T-helper 2 cell (primary cell): ENCODE measurements at regions not wholly inside any gene's neighbourhood (a gene's known extent, or its start where the extent isn't known, plus 50 kb on each side); places are given as distances from the start of the nearest gene placed in this dataset.

Experiments used
- DNase-seq, 5 experiments: peaks; one replicate each; pipeline versions ENCODE4 v3.0.0 to v3.0.0-alpha.2; 2012 to 2022

DNA sequence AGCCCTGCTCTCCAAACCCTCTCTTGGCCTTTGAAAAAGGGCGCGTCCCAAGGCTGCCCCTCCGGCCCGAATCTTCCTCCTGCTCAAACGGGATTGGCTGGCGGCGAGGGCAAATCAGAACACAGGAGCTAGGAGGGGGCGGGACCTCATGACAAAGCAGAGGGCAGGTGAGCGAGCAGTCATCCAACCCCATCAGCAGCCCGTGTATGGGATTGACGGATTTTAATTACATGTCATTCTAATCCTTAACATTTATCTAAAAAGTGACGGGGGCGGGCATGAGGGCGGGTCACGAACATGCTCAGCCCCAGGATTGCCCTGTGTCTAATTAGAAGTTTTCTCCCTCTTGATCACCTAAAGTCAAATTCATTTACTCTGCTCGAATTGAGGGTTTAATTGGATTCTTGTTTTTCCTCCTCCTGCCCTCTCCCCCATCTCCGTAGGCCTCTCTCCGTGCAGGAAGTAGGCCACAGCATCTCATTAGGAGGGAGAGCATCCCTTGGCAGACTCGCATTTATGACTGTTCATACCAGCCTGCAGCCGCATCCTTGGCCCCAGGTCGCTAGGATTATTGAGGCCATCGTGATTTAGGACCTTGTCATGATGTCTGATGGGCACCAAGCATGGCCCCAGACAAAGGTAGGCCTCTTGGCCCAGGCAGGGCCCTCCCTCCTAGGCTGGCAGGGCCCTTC, 147.1 kb downstream of the CHST1 start:
- no peak for DNase-seq

DNA sequence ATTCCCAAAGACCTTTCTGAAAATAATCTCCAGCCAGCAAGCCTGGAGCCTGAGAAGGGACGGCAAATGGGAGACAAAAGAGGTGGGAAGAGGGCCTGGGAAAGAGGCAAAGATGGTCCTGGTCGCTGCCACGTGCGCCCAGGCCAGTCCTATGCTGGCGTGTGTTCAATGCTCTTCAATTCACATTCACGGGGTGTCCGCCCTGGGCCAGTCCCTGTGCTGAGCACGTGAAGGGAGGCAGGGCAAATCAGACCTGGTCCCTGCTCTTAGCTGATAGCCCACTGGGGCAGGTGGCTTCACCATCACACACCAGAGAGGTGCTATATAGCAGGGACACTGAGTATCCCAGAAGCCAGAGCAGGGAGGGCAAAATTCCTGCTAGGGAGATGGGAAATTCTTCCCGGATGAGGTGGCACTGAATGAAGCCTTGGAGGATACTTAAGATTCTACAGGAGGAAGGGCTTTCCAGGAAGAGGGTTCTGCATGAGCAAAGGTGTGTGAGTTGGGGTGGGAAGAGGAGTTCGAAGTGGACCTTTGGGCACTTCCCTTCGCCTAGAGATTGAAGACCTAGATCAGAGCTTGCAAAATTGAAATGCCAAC, 148.2 kb downstream of the CHST1 start:
- no peak for DNase-seq

DNA sequence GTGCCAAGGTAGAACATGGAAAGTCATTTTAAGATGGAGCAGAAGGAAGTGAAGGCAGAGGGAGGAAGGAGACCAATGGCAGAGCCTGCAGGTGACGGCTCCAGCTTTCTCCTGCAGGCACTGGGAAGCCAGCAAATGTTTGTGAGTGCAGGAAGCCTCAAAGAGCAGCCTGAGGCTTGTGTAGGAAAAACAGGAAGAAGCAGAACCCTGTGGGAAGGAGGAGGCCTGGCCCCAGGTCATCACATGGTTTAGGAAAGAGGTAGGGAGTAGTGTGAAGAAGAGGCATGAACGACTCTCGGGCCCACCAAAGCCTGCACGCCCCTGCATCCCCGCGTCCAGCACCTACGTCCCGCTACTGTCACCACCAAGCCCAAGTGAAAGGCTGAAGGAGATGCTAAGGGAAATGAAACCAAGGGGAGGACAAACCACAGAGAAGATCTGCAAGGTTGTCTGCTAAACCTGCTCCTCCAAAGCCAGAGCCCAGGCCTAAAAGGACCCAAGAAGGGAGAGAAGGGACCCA, 151.5 kb downstream of the CHST1 start:
- no peak for DNase-seq

- DNase-seq, result no peak
Observed at GRCh38 chr11:45512471-45513148, 152.8 kb downstream of the CHST1 start.

- DNase-seq, result no peak
Observed at GRCh38 chr11:45511566-45511965, 153.9 kb downstream of the CHST1 start.

DNA sequence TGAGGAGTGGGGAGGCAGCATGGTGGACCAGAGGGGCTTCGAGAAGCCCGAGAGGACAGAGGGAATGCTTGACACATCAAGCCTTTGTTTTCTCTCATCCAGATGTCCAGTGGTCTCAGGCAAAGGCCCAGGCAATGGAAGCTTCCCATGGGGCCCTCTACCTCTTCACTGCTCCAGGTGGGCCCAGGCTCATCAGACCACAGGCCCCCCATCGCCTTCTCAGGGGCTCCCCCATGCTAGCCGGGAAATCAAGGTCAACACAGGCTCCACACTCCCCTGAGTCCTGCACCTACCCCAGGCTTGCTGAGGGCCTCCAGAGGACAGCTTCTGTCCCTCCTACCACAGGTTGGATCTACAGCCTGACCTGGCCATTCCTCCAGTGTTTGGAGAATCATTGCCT, 157.5 kb downstream of the CHST1 start:
- DNase-seq, result no peak

GRCh38 chr11:45503311-45503710, 162.1 kb downstream of the CHST1 start:
- DNase-seq, result no peak

GRCh38 chr11:45502226-45502545, 163.2 kb downstream of the CHST1 start:
- no peak for DNase-seq

DNA sequence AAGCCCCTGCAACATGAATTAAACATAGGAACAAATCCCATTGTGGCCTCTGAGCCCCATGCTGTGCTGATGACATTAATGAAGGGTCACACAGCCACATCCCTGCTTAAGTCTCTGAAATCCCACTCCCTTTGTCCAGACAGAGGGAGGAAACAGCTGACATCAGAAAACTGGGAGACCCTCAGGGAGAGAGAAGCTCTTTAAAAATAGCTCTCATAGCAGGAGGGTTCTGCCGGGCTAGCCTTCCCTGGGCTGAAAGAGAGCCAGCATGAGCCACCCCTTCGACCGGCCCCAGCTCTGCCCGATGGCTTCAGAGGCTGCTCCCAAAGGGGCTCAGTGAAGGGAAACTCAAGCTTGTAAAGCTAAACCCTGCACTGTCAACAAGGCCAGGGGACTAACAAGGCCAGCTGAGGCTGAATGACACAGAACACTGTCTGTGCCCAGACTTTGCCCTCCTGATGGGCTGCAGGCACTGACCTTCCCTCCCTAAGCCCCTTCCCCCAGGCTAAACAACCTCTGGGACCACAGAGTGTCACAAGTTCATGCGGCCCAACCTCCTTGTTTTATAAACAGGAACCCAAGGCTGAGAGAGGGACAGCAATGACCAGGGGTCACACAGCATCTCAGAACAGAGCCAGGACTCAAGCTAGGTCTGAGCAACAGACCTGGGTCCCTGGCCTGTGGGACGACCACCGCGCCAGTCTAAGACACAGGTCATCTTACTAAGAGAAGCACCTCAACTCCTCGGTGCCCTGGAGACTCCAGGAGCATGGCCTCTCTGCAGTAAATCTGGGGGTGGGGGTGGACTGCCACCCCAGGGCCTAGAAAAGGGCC, 163.8 kb downstream of the CHST1 start:
- DNase-seq, result no peak

DNA sequence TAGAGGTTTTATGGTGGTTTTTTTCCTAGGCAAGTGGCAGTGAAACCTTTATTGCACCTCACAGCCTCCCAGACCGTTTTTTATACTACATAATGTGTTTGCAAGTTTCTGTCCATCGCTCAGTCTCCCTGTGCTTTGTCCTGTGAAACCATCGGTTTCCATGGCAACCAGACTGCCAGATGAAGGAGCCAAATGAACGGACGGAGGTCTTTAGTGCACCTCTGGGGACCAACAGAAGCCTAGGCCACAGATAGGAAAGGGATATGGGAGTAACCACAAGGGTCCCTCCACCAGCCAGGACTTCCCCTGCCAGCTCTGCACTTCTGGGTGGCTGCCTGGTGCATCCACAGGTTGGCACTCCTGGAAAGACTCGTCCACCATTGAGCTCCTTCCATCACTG, 165.0 kb downstream of the CHST1 start:
- DNase-seq, result no peak

- no peak for DNase-seq
Observed at GRCh38 chr11:45494738-45495137, 170.7 kb downstream of the CHST1 start.

DNA sequence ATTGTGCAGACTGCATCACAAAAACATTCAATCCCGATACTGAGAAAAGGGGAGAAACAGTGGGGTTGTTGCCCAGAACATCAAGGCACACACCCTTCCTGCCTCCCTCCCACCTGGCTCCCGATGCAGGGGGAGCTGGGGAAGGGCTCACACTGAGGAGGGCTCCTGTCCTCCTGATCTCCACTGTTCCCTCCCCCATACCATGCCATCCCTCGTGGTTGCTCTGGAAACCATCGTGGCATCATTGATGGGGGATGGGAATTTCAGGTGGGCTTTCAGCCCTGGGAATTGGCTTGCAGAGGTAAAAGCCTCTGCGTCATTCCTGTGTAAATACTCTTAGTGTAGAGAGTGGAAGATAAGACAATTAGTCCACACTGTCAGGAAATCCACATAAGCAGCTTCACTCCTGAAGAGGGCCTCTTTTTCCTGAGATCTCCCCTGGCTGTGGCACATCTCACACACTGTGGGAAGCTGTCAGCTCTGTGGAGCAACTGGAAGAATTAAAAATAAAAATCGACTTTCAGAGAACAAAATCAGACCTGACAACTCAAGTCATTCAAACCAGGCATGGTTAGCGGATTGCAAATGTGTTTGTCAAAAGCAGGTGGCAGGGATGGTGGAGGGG, 176.0 kb downstream of the CHST1 start:
- DNase-seq, result no peak

DNA sequence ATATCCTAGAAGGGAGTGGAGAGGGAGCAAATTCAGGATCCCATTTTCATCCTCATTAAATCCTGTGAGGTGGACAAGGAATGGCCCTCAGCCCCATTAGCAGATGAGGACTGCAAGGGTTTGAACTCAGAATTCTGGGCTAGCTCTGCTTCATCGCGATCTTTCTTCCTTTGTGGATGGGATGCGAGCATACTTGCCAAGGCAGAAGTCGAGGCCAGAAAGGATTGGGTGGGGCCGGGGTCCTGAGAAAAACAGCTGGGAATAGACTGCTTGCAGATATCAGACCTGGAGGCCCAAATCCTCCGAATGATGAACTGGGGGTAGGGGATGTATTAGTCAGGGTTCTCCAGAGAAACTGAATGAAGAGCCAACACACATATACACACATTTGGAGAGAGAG, 179.0 kb downstream of the CHST1 start:
- no peak for DNase-seq

DNA sequence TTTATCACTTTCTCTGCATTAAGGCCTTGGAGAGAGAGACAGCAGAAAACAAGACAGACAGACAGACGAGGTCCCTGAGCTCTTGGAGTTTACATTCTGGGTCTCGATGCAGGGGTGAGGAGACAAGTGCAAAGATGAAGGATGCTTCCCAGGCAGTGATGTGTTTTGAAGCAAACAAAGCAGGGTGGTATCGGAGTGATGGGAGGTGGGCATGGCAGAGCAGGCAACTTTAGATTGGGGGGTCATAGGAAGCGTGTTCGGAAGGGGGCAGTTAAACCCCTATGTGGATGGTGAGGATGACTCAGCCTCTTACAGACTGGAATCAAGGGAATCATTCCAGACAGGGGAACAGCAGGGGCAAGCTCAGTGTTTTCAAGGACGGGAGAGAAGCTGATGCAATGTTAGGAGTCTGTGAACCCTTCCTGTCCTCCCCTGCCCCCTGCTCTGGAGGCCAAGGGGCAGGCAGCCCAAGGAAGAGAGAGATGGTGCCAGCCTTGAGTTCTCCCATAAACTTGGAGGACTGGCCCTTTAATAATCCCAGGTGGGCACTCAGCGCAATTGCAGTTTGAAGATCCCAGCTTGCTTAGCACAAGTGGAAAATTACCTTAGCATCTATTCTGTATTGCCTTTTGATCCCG, 180.2 kb downstream of the CHST1 start:
- no peak for DNase-seq

DNA sequence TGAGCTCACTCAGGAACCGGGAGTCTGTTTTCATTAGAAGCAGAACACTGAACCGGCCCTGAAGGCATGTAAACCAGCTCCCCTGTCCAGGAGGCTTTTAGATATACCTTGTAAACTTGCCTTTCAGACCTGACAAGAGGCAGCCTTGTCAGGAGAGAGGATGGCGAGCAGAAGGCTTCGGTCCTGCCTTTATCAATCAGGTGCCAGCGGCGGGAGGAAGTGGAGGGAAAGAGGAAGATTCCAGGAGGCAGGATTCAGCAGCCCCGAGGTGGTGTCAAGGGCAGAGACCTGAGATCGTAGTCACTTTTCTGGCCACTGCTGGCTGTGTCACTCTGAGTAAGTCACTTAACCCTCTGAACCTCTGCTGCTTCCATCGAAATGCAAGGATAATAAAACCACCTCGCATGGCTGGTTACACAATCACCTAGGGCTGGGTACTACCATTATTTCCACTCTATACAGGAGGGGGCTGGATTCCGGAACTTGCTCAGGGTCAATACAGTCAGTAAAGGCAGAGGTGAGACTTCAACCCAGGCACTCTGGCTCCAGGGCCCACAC, 181.0 kb downstream of the CHST1 start:
- no peak for DNase-seq

GRCh38 chr11:45483416-45483815, 182.0 kb downstream of the CHST1 start:
- DNase-seq, result no peak

- no peak for DNase-seq
Observed at GRCh38 chr11:45482331-45482730, 183.1 kb downstream of the CHST1 start.

- DNase-seq, result no peak
Observed at GRCh38 chr11:45481026-45481425, 184.4 kb downstream of the CHST1 start.

DNA sequence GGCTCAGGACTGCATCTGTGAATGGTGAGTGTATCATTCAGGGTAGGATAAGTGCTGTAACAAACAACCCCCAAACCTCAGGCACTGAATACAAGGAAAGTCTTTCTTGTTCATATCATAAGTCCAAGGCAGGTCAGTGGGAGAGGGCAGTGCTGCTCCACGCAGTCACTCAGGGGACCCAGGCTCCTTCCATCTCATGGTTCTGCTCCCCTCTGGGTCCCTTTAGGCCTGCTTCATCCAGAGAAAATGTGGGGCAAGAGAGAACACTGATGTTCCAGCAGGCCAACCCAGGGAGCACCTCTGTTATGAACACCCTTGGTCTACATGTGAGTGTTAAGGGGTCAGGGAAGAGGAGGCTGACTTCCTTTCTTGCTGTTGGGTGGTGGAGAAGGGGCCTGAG, 187.8 kb downstream of the CHST1 start:
- DNase-seq, result no peak

DNA sequence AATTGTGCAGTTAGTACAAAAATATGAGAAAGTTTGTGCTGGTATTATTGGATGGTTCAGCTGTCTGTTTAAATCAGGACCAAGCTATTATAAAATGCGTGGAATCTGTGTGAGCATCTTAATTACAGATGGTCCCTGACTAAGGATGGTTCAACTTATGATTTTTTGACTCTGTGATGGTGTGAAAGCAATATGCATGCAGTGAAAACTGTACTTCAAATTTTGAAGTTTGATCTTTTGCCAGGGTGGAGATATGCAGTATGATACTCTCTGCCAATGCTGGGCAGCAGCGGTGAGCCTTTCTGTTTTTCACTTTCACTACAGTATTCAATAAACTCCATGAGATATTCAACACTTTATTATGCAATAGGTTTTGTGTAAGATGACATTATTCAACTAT, 189.3 kb downstream of the CHST1 start:
- DNase-seq, result no peak

- no peak for DNase-seq
Observed at GRCh38 chr11:45475173-45475572, 189.0 kb upstream of the SYT13 start.

DNA sequence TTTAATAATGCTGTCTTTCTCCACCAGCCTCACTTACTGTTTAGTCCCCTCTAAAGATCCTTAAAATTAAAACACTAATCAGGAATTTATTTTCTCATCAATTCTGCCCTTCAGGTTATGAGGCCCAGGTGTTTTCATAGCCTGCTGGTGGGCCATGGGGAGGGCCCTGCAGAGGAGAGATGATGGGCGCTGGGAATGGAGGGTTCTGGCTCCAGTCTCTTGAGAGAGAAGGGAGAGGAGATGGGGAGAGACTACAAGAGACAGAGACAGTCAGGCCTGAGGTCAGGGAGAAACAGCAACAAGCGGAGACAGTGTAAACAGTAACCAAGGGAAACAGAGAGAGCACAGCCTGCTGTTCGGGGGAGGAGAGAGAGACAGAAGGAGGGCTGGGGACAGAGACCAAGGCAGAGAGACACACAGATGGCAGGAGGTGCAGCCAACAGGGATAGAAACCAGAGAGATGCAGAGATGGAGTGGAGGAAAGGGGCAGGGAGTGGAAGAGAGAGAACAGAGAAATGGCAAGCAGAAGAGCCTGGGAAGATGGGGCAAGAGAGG, 187.3 kb upstream of the SYT13 start:
- DNase-seq, result no peak
